Heart left ventricle (tissue), 13 donors: ENCODE measurements at regions not wholly inside any gene's neighbourhood (a gene's known extent, or its start where the extent isn't known, plus 50 kb on each side); places are given as distances from the start of the nearest gene placed in this dataset.

Experiments
- CTCF ChIP-seq, 12 donors: fragments of 200-600 bp; sonication (generic) in 4 of 12; IDR thresholded peaks; one replicate each; pipeline versions ENCODE4 v1.5.0 to v1.8.0; 2018 to 2022; ENCODE audit warnings: antibody characterized with exemption in 12 of 12, mild to moderate bottlenecking in 5 of 12
- POLR2A ChIP-seq, 2 donors: fragments of 450-650 bp; IDR thresholded peaks; one replicate each; pipeline ENCODE4 v1.6.1; 2017; ENCODE audit warnings: antibody characterized with exemption in 2 of 2, mild to moderate bottlenecking in 2 of 2, moderate library complexity in 2 of 2
- donor health status: ischemic (EF 13 %, LVEDD 7.1; RV severe dilation, severe dysfunction).
- donor health status: DM: no; HTN: yes; CAD: no.
- donor health status: DM: no; HTN: no; CAD: no.
- donor health status: ischemic (EF 25% LVEDD 6.9; RV normal size, moderate dysfunction).
- donor health status: ischemic (EF 25% LVEDD 5.7; RV mildly dilated, moderate dysfunction).
- donor health status: ischemic (EF 35%, LVEDD 5.7; RV mildly dilated, moderate dysfunction).
- donor health status: nonischemic (EF 11% LVEDD 7.7; RV severe dilation, severe dysfunction).
- donor health status: DM: yes; HTN: yes; CAD: no.
- donor health status: PGD.
- donor health status: ischemic (EF 29% LVEDD 5.4; RV normal size, mild dysfunction).
- donor health status: nonischemic (EF 23%, LVEDD 6.1; RV moderate dilation, normal function).

DNA sequence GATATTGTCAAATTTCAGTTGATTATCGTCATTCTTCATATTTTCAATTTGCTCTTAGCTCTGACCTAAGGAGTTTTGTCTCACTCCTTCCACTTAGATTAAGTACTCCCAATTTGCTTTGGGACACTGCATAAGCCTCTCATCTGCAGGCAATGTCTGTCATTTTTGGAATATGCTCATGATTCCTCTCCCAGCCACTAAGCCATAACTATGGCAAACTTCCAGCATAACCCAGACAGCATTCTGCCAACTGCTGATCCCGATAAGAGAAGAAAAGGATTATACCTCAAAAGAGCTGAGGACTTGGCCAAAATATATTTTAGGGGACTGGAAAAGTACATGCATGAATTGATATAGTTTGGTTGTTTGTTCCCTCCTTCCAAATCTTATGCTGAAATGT is 444.4 kb downstream of the GABRG1 start:
- TF ChIP-seq CTCF (IDR thresholded peaks at IDR 0.05), result no peak
- TF ChIP-seq POLR2A (IDR thresholded peaks at IDR 0.05), result no peak
